MCF 10A (cell line): ENCODE measurements at regions not wholly inside any gene's neighbourhood (a gene's known extent, or its start where the extent isn't known, plus 50 kb on each side); places are given as distances from the start of the nearest gene placed in this dataset.

Experiments
- BruUV-seq: library from RNA; stranded (reverse); fragments of 400-500 nt; replicated peaks from 2 replicates; lab custom pipeline; 2021; lab: Mats Ljungman, UMichigan
- CTCF ChIA-PET: fragments of 300-600 bp; sonication (Branson Sonifier 250); formaldehyde crosslinking; extraction: SDS; loops from one replicate; lab custom pipeline; 2021; ENCODE audit warnings: antibody characterized with exemption, inconsistent platforms; lab: Yijun Ruan, JAX
- POLR2A ChIA-PET: fragments of 300-600, 350-650 bp; sonication (Branson Sonifier 250); formaldehyde crosslinking; extraction: SDS; loops from one replicate; lab custom pipeline; 2020; ENCODE audit warnings: antibody characterized with exemption, inconsistent platforms; lab: Yijun Ruan, JAX
- DNase-seq: peaks from one replicate; pipeline ENCODE4 v3.0.0-alpha.2; 2018; ENCODE audit not compliant: unreplicated experiment
- H3K27ac Mint-ChIP-seq: one replicate; pipeline ENCODE4 v1.8.0; 2022; ENCODE audit warnings: mild to moderate bottlenecking, low read depth, mixed read lengths; ENCODE audit not compliant: unreplicated experiment
- H3K27me3 Mint-ChIP-seq: one replicate; pipeline ENCODE4 v1.8.0; 2022; ENCODE audit warnings: mixed read lengths; ENCODE audit not compliant: insufficient read depth, unreplicated experiment
- H3K36me3 Mint-ChIP-seq: one replicate; pipeline ENCODE4 v1.8.0; 2022; ENCODE audit warnings: mild to moderate bottlenecking, moderate library complexity, mixed read lengths; ENCODE audit not compliant: insufficient read depth, unreplicated experiment
- H3K4me1 Mint-ChIP-seq: one replicate; pipeline ENCODE4 v1.8.0; 2022; ENCODE audit warnings: mixed read lengths; ENCODE audit not compliant: insufficient read depth, unreplicated experiment
- H3K4me3 Mint-ChIP-seq: one replicate; pipeline ENCODE4 v1.8.0; 2022; ENCODE audit warnings: mild to moderate bottlenecking, moderate library complexity, mixed read lengths; ENCODE audit not compliant: unreplicated experiment
- H3K9me3 Mint-ChIP-seq: one replicate; pipeline ENCODE4 v1.8.0; 2022; ENCODE audit warnings: mixed read lengths; ENCODE audit not compliant: unreplicated experiment
- intact Hi-C: fragments of 100-400 bp; cut with micrococcal nuclease; formaldehyde crosslinking; loops from 2 replicates; pipeline ENCODE4 v1.14.1; 2022
- TF ChIP-seq, protein P1 (sequence below): fragments of 200-600 bp; IDR thresholded peaks from one replicate; pipeline ENCODE4 v1.8.0; 2022; ENCODE audit warnings: antibody characterized with exemption, mild to moderate bottlenecking; ENCODE audit not compliant: unreplicated experiment

DNA sequence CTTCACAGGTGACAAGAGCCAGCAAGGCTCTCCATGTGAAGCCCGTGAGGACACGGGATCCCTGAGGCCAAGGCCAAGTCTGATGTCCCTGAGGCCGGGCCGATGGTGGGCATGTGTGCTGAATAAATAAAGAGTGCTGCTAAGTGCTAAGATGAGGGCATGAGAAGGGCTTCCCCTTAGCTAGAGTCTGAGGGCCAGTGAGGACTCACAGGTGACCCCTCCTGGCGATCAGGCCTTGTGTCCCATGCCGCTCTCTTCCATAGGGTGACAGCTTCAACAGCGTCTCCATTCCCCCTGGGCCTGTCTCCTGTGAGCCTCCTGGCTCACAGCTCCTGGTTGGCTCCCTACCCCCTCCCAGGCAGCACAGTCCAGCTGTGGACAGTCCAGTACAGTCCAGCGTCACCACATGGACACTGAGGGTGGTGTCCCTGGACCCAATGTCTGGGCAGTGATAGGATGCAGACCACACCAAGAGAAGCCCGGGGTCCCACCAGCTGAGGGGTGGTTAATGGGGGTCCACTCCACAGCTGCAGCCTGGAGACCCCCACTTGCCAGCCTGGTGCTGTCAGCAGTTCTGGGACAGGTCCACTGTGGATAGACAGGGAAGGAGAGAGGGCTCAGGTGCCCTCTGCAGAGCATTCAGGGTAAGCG lies 1033.2 kb downstream of the TBC1D22A start:
- TF ChIP-seq, protein P1, sequence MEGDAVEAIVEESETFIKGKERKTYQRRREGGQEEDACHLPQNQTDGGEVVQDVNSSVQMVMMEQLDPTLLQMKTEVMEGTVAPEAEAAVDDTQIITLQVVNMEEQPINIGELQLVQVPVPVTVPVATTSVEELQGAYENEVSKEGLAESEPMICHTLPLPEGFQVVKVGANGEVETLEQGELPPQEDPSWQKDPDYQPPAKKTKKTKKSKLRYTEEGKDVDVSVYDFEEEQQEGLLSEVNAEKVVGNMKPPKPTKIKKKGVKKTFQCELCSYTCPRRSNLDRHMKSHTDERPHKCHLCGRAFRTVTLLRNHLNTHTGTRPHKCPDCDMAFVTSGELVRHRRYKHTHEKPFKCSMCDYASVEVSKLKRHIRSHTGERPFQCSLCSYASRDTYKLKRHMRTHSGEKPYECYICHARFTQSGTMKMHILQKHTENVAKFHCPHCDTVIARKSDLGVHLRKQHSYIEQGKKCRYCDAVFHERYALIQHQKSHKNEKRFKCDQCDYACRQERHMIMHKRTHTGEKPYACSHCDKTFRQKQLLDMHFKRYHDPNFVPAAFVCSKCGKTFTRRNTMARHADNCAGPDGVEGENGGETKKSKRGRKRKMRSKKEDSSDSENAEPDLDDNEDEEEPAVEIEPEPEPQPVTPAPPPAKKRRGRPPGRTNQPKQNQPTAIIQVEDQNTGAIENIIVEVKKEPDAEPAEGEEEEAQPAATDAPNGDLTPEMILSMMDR: no peak
- Mint-ChIP-seq H3K9me3 (no peaks in the 10 kb centered on the region), H3K27ac (no peak overlapping the region), H3K36me3 (peaks cover 4% of the 10 kb centered on the region), H3K4me1 (peaks cover 2% of the 10 kb centered on the region), H3K27me3 (peaks cover 1% of the 10 kb centered on the region), H3K4me3 (no peak overlapping the region)
- CTCF ChIA-PET: no interaction called here
- intact Hi-C loops: no loop called here
- DNase-seq: no peak
- POLR2A ChIA-PET: no interaction called here
- BruUV-seq: no TSS peak

DNA sequence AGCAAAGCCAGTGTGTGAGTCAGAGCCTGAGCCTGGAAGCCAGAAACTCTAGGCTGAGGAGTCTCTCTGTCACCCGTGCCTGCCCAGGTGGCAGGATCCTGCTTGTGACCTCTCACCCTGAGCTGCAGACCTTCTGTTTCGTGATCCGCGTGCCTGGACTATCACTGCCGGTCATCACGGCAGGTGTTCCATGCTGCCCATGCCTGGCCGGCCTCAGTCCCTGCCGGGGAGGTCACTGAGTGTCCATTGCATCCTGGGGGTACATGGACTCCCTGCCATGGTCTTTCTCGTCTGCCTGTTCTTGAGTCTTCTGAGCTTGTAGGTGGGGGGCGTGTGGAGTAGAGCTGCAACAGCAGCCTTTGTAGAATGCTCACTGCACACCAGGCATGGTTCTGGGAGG lies 1032.4 kb downstream of the TBC1D22A start:
- DNase-seq: no peak
- Mint-ChIP-seq H3K27ac (no peak overlapping the region), H3K4me1 (peaks cover 6% of the 10 kb centered on the region), H3K4me3 (no peak overlapping the region), H3K27me3 (no peaks in the 10 kb centered on the region), H3K9me3 (no peaks in the 10 kb centered on the region), H3K36me3 (peaks cover 4% of the 10 kb centered on the region)
- ChIA-PET POLR2A (no interaction called here), CTCF (no interaction called here)
- intact Hi-C loops: no loop called here
- no TSS peak for BruUV-seq
- TF ChIP-seq, protein P1: no peak

DNA sequence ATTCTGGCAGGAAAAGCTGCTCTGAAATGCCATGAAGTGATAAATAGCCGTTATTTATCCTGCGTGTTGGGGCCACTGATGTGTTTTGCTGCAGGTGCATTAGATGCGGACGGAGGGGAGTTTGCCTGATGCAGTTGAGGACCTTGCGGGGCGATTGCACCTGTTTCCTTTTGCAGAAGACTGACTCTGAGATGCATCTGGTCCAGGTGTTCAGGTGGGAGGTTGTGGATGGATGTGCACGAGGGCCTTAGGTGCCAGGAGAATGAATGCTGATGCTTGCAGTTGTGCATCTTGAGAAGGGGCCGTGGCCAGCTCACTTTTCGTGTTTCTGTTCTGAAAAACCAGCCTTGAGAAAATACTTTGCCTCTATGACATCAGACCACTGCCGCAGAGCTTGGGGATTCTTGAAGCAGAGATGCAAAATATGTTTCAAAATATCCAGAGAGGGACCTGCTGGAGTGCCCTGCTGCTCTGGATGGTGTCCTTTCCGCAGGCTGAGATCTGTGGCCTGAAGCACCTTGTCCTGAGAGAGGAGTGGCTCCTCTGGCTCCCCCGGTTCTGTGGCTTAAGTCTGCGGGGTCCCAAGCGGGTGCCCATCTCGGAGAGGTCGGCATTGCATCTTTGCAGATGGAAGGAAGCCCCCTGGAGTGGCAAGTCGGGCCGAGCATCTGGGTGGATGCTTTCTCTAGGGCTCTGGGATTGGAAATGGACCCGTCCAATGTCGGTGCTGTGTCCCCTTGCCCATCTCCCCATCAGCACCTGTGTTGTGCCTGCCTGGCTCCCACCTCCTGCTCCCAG lies 1031.1 kb downstream of the TBC1D22A start:
- Mint-ChIP-seq H3K4me1 (peaks cover 15% of the 10 kb centered on the region), H3K27me3 (no peaks in the 10 kb centered on the region), H3K27ac (no peak overlapping the region), H3K4me3 (no peak overlapping the region), H3K36me3 (peaks cover 4% of the 10 kb centered on the region), H3K9me3 (no peaks in the 10 kb centered on the region)
- intact Hi-C loops: no loop called here
- TF ChIP-seq, protein P1: no peak
- ChIA-PET CTCF (no interaction called here), POLR2A (no interaction called here)
- DNase-seq: no peak
- BruUV-seq: no TSS peak

DNA sequence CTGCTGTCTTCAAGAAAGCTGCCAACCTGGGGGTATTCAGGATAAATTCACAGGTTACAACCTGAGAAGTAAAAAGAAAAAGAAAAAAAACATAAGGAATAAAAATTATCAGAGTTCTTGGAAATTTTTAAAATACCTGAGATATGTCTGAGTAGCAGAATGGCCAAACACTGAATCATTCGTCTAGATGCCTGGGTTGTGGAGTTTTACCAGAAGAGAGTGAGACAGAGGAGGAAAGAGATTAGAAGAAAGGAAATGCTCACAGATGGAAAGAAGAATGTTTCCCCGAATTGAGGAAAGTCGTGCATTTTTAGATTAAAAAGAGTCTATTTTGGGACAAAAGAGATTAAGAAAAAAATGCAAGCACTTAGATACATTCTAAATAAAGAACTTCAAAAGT lies 1026.7 kb downstream of the TBC1D22A start:
- H3K4me3 Mint-ChIP-seq: peak overlapping the region; percentile 66
- H3K4me1 Mint-ChIP-seq: peaks cover 25% of the 10 kb centered on the region
- TF ChIP-seq, protein P1: no peak
- no peaks in the 10 kb centered on the region for H3K27me3 Mint-ChIP-seq
- no peaks in the 10 kb centered on the region for H3K9me3 Mint-ChIP-seq
- no peaks in the 10 kb centered on the region for H3K36me3 Mint-ChIP-seq
- ChIA-PET POLR2A (no interaction called here), CTCF (interaction anchor here (0.9 kb wide), 1 partner anchor 150 kb away, joined by 4 read pairs; no protein-coding TSS in a partner anchor)
- no peak for DNase-seq
- peak overlapping the region; percentile 81 for H3K27ac Mint-ChIP-seq
- intact Hi-C loops: no loop called here
- no TSS peak for BruUV-seq
